GM12872 (cell line): ENCODE measurements at regions not wholly inside any gene's neighbourhood (a gene's known extent, or its start where the extent isn't known, plus 50 kb on each side); places are given as distances from the start of the nearest gene placed in this dataset.

Source experiments
- TF ChIP-seq, protein P1 (sequence below): IDR thresholded peaks from 3 replicates; pipeline ENCODE4 v1.5.1; 2011; ENCODE audit warnings: low read depth, mild to moderate bottlenecking, low read length, moderate library complexity; ENCODE audit not compliant: insufficient read depth

DNA sequence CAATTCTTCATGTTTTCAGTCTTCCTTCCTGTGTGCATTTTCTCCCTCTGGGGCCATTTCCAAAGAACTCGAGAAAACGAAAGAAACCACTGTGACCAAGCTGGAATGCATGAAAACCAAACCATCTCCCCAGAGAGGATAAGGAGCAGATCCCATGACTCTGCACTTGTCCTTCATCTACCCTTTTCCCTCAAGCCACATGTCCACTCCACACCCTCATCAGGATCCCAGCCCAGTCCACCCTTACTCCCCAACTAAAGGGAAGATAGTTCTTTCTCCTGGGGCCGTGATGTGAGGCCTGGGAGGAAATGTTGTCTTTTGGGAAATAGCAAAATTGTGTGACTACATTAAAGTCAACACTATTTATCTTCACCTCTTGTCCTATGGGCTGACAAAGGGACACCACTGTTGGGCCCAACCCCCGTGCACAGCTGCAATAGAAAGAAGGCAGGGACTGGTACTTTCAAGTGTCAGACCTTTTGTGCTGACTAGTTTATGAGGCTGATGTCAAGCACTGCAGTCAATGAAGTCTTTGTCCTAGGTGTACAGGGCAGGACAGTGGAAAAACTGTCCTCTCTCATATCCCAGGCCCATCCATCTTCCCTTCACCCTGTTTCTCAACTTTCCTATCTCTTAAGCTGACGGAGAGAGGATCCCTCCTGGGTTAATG lies 487.1 kb upstream of the NR2F2 start:
- TF ChIP-seq, protein P1, sequence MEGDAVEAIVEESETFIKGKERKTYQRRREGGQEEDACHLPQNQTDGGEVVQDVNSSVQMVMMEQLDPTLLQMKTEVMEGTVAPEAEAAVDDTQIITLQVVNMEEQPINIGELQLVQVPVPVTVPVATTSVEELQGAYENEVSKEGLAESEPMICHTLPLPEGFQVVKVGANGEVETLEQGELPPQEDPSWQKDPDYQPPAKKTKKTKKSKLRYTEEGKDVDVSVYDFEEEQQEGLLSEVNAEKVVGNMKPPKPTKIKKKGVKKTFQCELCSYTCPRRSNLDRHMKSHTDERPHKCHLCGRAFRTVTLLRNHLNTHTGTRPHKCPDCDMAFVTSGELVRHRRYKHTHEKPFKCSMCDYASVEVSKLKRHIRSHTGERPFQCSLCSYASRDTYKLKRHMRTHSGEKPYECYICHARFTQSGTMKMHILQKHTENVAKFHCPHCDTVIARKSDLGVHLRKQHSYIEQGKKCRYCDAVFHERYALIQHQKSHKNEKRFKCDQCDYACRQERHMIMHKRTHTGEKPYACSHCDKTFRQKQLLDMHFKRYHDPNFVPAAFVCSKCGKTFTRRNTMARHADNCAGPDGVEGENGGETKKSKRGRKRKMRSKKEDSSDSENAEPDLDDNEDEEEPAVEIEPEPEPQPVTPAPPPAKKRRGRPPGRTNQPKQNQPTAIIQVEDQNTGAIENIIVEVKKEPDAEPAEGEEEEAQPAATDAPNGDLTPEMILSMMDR = no peak

GRCh38 chr15:95845862-95846515 lies 484.5 kb upstream of the NR2F2 start:
- TF ChIP-seq, protein P1 = no peak

GRCh38 chr15:95848126-95848525 lies 482.4 kb upstream of the NR2F2 start:
- TF ChIP-seq, protein P1 = no peak

DNA sequence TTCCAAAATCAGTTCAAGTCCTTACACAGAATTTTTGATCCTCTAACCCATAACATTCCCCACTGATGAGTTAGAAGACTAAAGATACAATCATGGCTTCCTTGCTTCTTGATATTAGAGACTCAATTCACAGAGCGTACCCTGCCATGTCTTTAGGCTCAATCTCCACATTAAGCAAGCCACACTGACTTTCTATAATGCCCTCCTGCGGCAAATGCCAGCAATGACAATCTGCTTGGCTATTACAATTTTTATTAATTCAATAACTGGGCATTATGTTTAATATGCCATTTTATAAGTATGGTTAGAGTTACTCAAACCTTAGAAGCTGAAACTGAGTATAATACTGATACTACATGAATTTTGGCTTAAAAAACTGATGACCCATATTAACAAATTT lies 479.7 kb upstream of the NR2F2 start:
- TF ChIP-seq, protein P1 = no peak

DNA sequence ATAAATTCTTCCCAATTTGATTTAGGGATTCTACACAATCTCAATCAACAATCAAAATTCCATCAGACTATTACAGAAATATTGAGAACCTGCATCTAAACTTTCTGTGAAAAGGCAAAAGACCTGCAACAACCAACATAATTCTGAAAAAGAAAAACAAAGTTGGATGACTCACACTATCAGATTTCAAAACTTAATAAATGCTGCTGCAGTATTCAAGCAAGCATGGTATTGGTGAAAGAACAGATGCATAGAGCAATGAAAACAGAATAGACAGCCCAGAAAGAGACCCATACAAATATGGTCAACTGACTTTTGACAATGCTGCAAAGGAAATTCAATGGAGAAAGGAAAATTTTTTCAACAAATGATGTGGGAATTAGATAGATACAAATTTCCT lies 477.1 kb upstream of the NR2F2 start:
- TF ChIP-seq, protein P1 = no peak

- TF ChIP-seq, protein P1 = no peak
Observed at GRCh38 chr15:95857124-95857757, 473.3 kb upstream of the NR2F2 start.

- TF ChIP-seq, protein P1 = no peak
Observed at GRCh38 chr15:95857758-95858157, 472.7 kb upstream of the NR2F2 start.
